IMR-90 (cell line): ENCODE measurements at regions not wholly inside any gene's neighbourhood (a gene's known extent, or its start where the extent isn't known, plus 50 kb on each side); places are given as distances from the start of the nearest gene placed in this dataset.

ENCODE experiments used
- ATAC-seq: fragments of 200-7000 bp; cut with Tn5 transposase; 2 replicates; pipeline ENCODE4 v1.9.1; 2020; ENCODE audit warnings: low read depth, mild to moderate bottlenecking, moderate library complexity
- BruUV-seq: library from RNA; stranded (reverse); fragments of 400-500 nt; replicated peaks from 2 replicates; lab custom pipeline; 2021; lab: Mats Ljungman, UMichigan
- CTCF ChIA-PET: fragments of 300-600 bp; formaldehyde crosslinking; extraction: SDS; loops from one replicate; lab custom pipeline; 2021; ENCODE audit warnings: antibody characterized with exemption; lab: Yijun Ruan, JAX
- POLR2A ChIA-PET: fragments of 300-600 bp; sonication (Branson Sonifier 250); formaldehyde crosslinking; loops from one replicate; lab custom pipeline; 2022; ENCODE audit warnings: antibody characterized with exemption; ENCODE audit not compliant: unreplicated experiment; lab: Charles Lee
- DNase-seq: peaks from one replicate; pipeline ENCODE4 v3.0.0; 2013
- H2AFZ ChIP-seq: replicated peaks from 2 replicates; pipeline ENCODE3; 2013; ENCODE audit warnings: low read length, mild to moderate bottlenecking; ENCODE audit not compliant: poor library complexity
- H2AK5ac ChIP-seq: 2 replicates; pipeline ENCODE4 v1.6.1; 2013; ENCODE audit warnings: low read depth, low read length, inconsistent platforms
- H2AK9ac ChIP-seq: replicated peaks from 2 replicates; pipeline ENCODE3; 2013; ENCODE audit warnings: mild to moderate bottlenecking, low read depth, low read length, moderate library complexity; ENCODE audit not compliant: poor library complexity
- H2BK120ac ChIP-seq: 2 replicates; pipeline ENCODE4 v1.6.1; 2013; ENCODE audit warnings: low read depth, low read length, inconsistent platforms
- H2BK15ac ChIP-seq: 3 replicates; pipeline ENCODE4 v1.6.1; 2013; ENCODE audit warnings: low read depth, low read length, inconsistent platforms
- H2BK20ac ChIP-seq: 2 replicates; pipeline ENCODE4 v1.6.1; 2013; ENCODE audit warnings: low read depth, mild to moderate bottlenecking, inconsistent platforms, low read length, moderate library complexity
- H2BK5ac ChIP-seq: 2 replicates; pipeline ENCODE4 v1.6.1; 2013; ENCODE audit warnings: mild to moderate bottlenecking, low read depth, low read length, inconsistent platforms; ENCODE audit not compliant: poor library complexity, severe bottlenecking
- H3K14ac ChIP-seq: replicated peaks from 2 replicates; pipeline ENCODE4 v1.6.1; 2013; ENCODE audit warnings: low read depth, low read length, inconsistent platforms
- H3K18ac ChIP-seq: 2 replicates; pipeline ENCODE4 v1.6.1; 2013; ENCODE audit warnings: low read depth, low read length, control low read depth
- H3K23ac ChIP-seq: 2 replicates; pipeline ENCODE4 v1.6.1; 2013; ENCODE audit warnings: low read depth, low read length, inconsistent platforms
- H3K27ac ChIP-seq: 2 replicates; pipeline ENCODE4 v1.5.1; 2013; ENCODE audit warnings: mild to moderate bottlenecking, control low read depth, low read length; ENCODE audit not compliant: insufficient read depth
- H3K27me3 ChIP-seq: 2 replicates; pipeline ENCODE4 v1.6.1; 2013; ENCODE audit warnings: low read length; ENCODE audit not compliant: control insufficient read depth, insufficient read depth
- H3K36me3 ChIP-seq: 2 replicates; pipeline ENCODE4 v1.6.1; 2013; ENCODE audit warnings: low read length, mixed read lengths; ENCODE audit not compliant: control insufficient read depth, insufficient read depth
- H3K4ac ChIP-seq: 2 replicates; pipeline ENCODE4 v1.6.1; 2013; ENCODE audit warnings: low read depth, low read length, inconsistent platforms
- H3K4me1 ChIP-seq: 2 replicates; pipeline ENCODE4 v1.6.1; 2013; ENCODE audit warnings: low read length, mixed read lengths; ENCODE audit not compliant: control insufficient read depth, insufficient read depth
- H3K4me2 ChIP-seq: 2 replicates; pipeline ENCODE4 v1.6.1; 2013; ENCODE audit warnings: low read depth, mild to moderate bottlenecking, control low read depth, low read length, moderate library complexity
- H3K4me3 ChIP-seq: 2 replicates; pipeline ENCODE4 v1.5.1; 2013; ENCODE audit warnings: low read depth, mild to moderate bottlenecking, control low read depth, low read length, moderate library complexity; ENCODE audit not compliant: insufficient read depth
- H3K56ac ChIP-seq: 2 replicates; pipeline ENCODE4 v1.6.1; 2013; ENCODE audit warnings: low read length, inconsistent platforms; ENCODE audit not compliant: insufficient read depth; ENCODE audit errors: extremely low read depth
- H3K79me1 ChIP-seq, 2 experiments: 2 replicates each; pipeline ENCODE4 v1.6.1; 2013; ENCODE audit warnings: low read length in 2 of 2, inconsistent platforms in 1 of 2, low read depth in 1 of 2
- H3K9ac ChIP-seq: 2 replicates; pipeline ENCODE4 v1.6.1; 2013; ENCODE audit warnings: low read depth, low read length, control low read depth
- H3K9me1 ChIP-seq: 2 replicates; pipeline ENCODE4 v1.6.1; 2013; ENCODE audit warnings: low read length, inconsistent platforms; ENCODE audit not compliant: insufficient read depth
- H3K9me3 ChIP-seq: 2 replicates; pipeline ENCODE4 v1.6.1; 2013; ENCODE audit warnings: low read length; ENCODE audit not compliant: control insufficient read depth, insufficient read depth
- H4K20me1 ChIP-seq: 2 replicates; pipeline ENCODE4 v1.6.1; 2013; ENCODE audit warnings: low read length, inconsistent platforms; ENCODE audit not compliant: insufficient read depth
- H4K5ac ChIP-seq: 2 replicates; pipeline ENCODE4 v1.6.1; 2013; ENCODE audit warnings: mild to moderate bottlenecking, low read depth, low read length, control low read depth
- H4K8ac ChIP-seq, 2 experiments: 2 replicates each; pipeline ENCODE4 v1.6.1; 2013; ENCODE audit warnings: low read depth in 2 of 2, low read length in 2 of 2, control low read depth in 1 of 2, inconsistent platforms in 1 of 2
- H4K91ac ChIP-seq: 2 replicates; pipeline ENCODE4 v1.6.1; 2013; ENCODE audit warnings: low read depth, low read length, inconsistent platforms; ENCODE audit not compliant: insufficient read depth
- BHLHE40 ChIP-seq: fragments of 150-350 bp; IDR thresholded peaks from 2 replicates; pipeline ENCODE4 v1.6.1; 2016; ENCODE audit warnings: mild to moderate bottlenecking, low read depth, low read length
- CEBPB ChIP-seq: IDR thresholded peaks from 2 replicates; pipeline ENCODE4 v1.6.1; 2012; ENCODE audit warnings: low read depth, low read length, improper control_type of control experiment
- CHD1 ChIP-seq: IDR thresholded peaks from 2 replicates; pipeline ENCODE4 v1.6.1; 2012; ENCODE audit warnings: low read depth, low read length, improper control_type of control experiment
- FOS ChIP-seq: fragments of 150-350 bp; IDR thresholded peaks from 2 replicates; pipeline ENCODE4 v1.6.1; 2016; ENCODE audit warnings: low read depth, low read length
- MAFK ChIP-seq: IDR thresholded peaks from 2 replicates; pipeline ENCODE4 v1.6.1; 2012; ENCODE audit warnings: low read depth, low read length, improper control_type of control experiment
- MAZ ChIP-seq: IDR thresholded peaks from 2 replicates; pipeline ENCODE4 v1.6.1; 2012; ENCODE audit warnings: low read depth, mild to moderate bottlenecking, low read length, improper control_type of control experiment, moderate library complexity, borderline replicate concordance
- MXI1 ChIP-seq: IDR thresholded peaks from 2 replicates; pipeline ENCODE4 v1.6.1; 2012; ENCODE audit warnings: low read depth, mild to moderate bottlenecking, low read length, moderate library complexity, borderline replicate concordance
- NFE2L2 ChIP-seq: fragments of 150-350 bp; IDR thresholded peaks from 2 replicates; pipeline ENCODE4 v1.6.1; 2016; ENCODE audit warnings: low read depth, mild to moderate bottlenecking, low read length
- POLR2A ChIP-seq: IDR thresholded peaks from 2 replicates; pipeline ENCODE4 v1.6.1; 2012; ENCODE audit warnings: mild to moderate bottlenecking, low read depth, low read length
- RAD21 ChIP-seq: IDR thresholded peaks from 2 replicates; pipeline ENCODE4 v1.6.1; 2012; ENCODE audit warnings: low read length, improper control_type of control experiment
- RCOR1 ChIP-seq: IDR thresholded peaks from 2 replicates; pipeline ENCODE4 v1.6.1; 2012; ENCODE audit warnings: mild to moderate bottlenecking, low read length, improper control_type of control experiment; ENCODE audit not compliant: insufficient replicate concordance
- RFX5 ChIP-seq: IDR thresholded peaks from 2 replicates; pipeline ENCODE4 v1.8.0; 2012; ENCODE audit warnings: low read depth, mild to moderate bottlenecking, low read length, moderate library complexity
- SMC3 ChIP-seq: fragments of 150-350 bp; IDR thresholded peaks from 2 replicates; pipeline ENCODE4 v1.6.1; 2016; ENCODE audit warnings: low read depth, mild to moderate bottlenecking, antibody characterized with exemption, low read length, moderate library complexity
- WGBS, 2 experiments: methylation state at CpG; one replicate each; pipeline versions ENCODE4 v1.1.5 to v1.1.7; 2013; ENCODE audit warnings: missing lambda C conversion rate in 2 of 2; ENCODE audit not compliant: insufficient read length in 1 of 2; ENCODE audit errors: extremely low coverage in 2 of 2; 5-methylcytosine and 5-hydroxymethylcytosine counted together
- dilution Hi-C: fragments of 300-500 bp; cut with HindIII; formaldehyde crosslinking; loops from one replicate; pipeline ENCODE4 v1.14.3; 2018; ENCODE audit warnings: low sequenced_read_pairs; ENCODE audit not compliant: unreplicated experiment
- in situ Hi-C: fragments of 300-500 bp; cut with MboI; formaldehyde crosslinking; loops from 3 replicates; pipeline ENCODE4 v1.14.3; 2019; ENCODE audit warnings: low sequenced_read_pairs, inconsistent platforms, mixed read lengths
- intact Hi-C: fragments of 100-400 bp; cut with micrococcal nuclease; formaldehyde crosslinking; loops from 2 replicates; pipeline ENCODE4 v1.10.0; 2022
- TF ChIP-seq, protein P1 (sequence below): fragments of 150-350 bp; IDR thresholded peaks from 2 replicates; pipeline ENCODE4 v1.6.1; 2016; ENCODE audit warnings: low read depth, mild to moderate bottlenecking, low read length, moderate library complexity, borderline replicate concordance
- TF ChIP-seq, protein P2 (sequence below): fragments of 150-350 bp; IDR thresholded peaks from 2 replicates; pipeline ENCODE4 v1.6.1; 2017; ENCODE audit warnings: mild to moderate bottlenecking, antibody characterized with exemption, low read length, low read depth
- TF ChIP-seq, protein P3 (sequence below): conservative IDR thresholded peaks from 2 replicates; pipeline ENCODE4 v1.5.1; 2012; ENCODE audit warnings: mild to moderate bottlenecking, low read depth, low read length, improper control_type of control experiment

DNA sequence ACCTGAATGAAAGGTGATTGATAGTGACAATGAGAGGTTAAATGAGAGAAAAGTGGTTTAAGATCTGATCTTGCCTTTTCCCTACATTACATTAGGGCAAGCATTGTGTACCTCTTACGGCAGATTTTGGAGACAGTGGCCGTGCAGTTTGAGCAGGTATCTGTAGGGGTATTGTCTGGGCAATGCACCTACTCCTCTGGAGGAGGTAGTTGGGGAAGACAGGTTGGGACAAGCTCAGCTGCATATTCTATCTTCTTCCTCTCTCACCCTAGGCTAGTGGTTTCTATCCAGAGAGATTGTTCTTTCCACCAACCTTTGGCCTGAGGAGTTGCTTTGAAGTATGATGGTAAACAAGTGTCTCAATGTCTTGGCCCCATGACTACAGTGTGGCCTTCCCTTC lies 323.2 kb downstream of the CYP26B1 start:
- Histone ChIP-seq H2BK20ac (no peak overlapping the region), H4K8ac (no peak overlapping the region), H3K4me2 (no peak overlapping the region), H2AK5ac (no peak overlapping the region), H3K4ac (no peak overlapping the region), H3K36me3 (no peaks in the 10 kb centered on the region), H3K4me1 (no peaks in the 10 kb centered on the region), H4K20me1 (no peaks in the 10 kb centered on the region), H3K56ac (no peak overlapping the region), H4K5ac (no peak overlapping the region), H3K27ac (no peak overlapping the region), H3K27me3 (peaks cover 8% of the 10 kb centered on the region; the same call in 1 of the 2 replicates), H3K23ac (no peak overlapping the region), H2AFZ (no peak overlapping the region), H2BK15ac (no peak overlapping the region), H2BK5ac (no peak overlapping the region), H3K79me1 (no peaks in the 10 kb centered on the region), H3K4me3 (no peak overlapping the region), H2BK120ac (no peak overlapping the region), H3K18ac (no peak overlapping the region), H2AK9ac (no peak overlapping the region), H3K9me3 (no peaks in the 10 kb centered on the region; the same call in 1 of the 2 replicates), H3K14ac (no peak overlapping the region), H3K9ac (no peak overlapping the region), H4K91ac (no peak overlapping the region), H3K9me1 (no peaks in the 10 kb centered on the region)
- intact Hi-C loops: no loop called here
- CTCF ChIA-PET: no interaction called here
- dilution Hi-C loops: no loop called here
- ATAC-seq (no peak), DNase-seq (no peak)
- WGBS, 2 experiments: no CpG with 5 or more reads among the region's 2 CpGs
- POLR2A ChIA-PET: no interaction called here
- BruUV-seq: no TSS peak
- in situ Hi-C loops: no loop called here
- no peak for TF ChIP-seq POLR2A
- no peak for TF ChIP-seq RFX5
- no peak for TF ChIP-seq MAZ
- TF ChIP-seq BHLHE40: no peak
- no peak for TF ChIP-seq CHD1
- TF ChIP-seq, protein P1, sequence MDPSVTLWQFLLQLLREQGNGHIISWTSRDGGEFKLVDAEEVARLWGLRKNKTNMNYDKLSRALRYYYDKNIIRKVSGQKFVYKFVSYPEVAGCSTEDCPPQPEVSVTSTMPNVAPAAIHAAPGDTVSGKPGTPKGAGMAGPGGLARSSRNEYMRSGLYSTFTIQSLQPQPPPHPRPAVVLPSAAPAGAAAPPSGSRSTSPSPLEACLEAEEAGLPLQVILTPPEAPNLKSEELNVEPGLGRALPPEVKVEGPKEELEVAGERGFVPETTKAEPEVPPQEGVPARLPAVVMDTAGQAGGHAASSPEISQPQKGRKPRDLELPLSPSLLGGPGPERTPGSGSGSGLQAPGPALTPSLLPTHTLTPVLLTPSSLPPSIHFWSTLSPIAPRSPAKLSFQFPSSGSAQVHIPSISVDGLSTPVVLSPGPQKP: no peak
- no peak for TF ChIP-seq RCOR1
- TF ChIP-seq MAFK: no peak
- TF ChIP-seq, protein P2, sequence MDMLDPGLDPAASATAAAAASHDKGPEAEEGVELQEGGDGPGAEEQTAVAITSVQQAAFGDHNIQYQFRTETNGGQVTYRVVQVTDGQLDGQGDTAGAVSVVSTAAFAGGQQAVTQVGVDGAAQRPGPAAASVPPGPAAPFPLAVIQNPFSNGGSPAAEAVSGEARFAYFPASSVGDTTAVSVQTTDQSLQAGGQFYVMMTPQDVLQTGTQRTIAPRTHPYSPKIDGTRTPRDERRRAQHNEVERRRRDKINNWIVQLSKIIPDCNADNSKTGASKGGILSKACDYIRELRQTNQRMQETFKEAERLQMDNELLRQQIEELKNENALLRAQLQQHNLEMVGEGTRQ: no peak
- TF ChIP-seq NFE2L2: no peak
- TF ChIP-seq, protein P3, sequence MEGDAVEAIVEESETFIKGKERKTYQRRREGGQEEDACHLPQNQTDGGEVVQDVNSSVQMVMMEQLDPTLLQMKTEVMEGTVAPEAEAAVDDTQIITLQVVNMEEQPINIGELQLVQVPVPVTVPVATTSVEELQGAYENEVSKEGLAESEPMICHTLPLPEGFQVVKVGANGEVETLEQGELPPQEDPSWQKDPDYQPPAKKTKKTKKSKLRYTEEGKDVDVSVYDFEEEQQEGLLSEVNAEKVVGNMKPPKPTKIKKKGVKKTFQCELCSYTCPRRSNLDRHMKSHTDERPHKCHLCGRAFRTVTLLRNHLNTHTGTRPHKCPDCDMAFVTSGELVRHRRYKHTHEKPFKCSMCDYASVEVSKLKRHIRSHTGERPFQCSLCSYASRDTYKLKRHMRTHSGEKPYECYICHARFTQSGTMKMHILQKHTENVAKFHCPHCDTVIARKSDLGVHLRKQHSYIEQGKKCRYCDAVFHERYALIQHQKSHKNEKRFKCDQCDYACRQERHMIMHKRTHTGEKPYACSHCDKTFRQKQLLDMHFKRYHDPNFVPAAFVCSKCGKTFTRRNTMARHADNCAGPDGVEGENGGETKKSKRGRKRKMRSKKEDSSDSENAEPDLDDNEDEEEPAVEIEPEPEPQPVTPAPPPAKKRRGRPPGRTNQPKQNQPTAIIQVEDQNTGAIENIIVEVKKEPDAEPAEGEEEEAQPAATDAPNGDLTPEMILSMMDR: no peak
- no peak for TF ChIP-seq FOS
- no peak for TF ChIP-seq SMC3
- TF ChIP-seq MXI1: no peak
- TF ChIP-seq CEBPB: no peak
- TF ChIP-seq RAD21: no peak
